Activated naive CD8-positive, alpha-beta T cell treated with anti-CD3 and anti-CD28 coated beads, Interleukin-2, amount 50 U/mL, for 16 hours (primary cell): ENCODE measurements at regions not wholly inside any gene's neighbourhood (a gene's known extent, or its start where the extent isn't known, plus 50 kb on each side); places are given as distances from the start of the nearest gene placed in this dataset.

Source experiments
- DNase-seq: peaks from one replicate; pipeline ENCODE4 v3.0.0-alpha.2; 2020; ENCODE audit warnings: low read depth, low spot score

GRCh38 chr4:189362364-189362763 lies 578.3 kb upstream of the FRG1 start:
- no peak for DNase-seq

- DNase-seq = no peak
Measured at GRCh38 chr4:189364032-189364449, 576.6 kb upstream of the FRG1 start.

GRCh38 chr4:189365451-189365850 lies 575.2 kb upstream of the FRG1 start:
- DNase-seq = no peak

- no peak for DNase-seq
Measured at GRCh38 chr4:189367832-189368231, 572.8 kb upstream of the FRG1 start.

- no peak for DNase-seq
Measured at GRCh38 chr4:189374176-189374575, 566.5 kb upstream of the FRG1 start.

- DNase-seq = no peak
Measured at GRCh38 chr4:189376901-189377300, 563.8 kb upstream of the FRG1 start.

GRCh38 chr4:189377569-189377968 lies 563.1 kb upstream of the FRG1 start:
- DNase-seq = no peak

GRCh38 chr4:189385098-189385497 lies 555.6 kb upstream of the FRG1 start:
- no peak for DNase-seq

- no peak for DNase-seq
Measured at GRCh38 chr4:189385579-189385978, 555.1 kb upstream of the FRG1 start.

GRCh38 chr4:189396435-189396834 lies 544.2 kb upstream of the FRG1 start:
- no peak for DNase-seq

GRCh38 chr4:189404271-189404670 lies 536.4 kb upstream of the FRG1 start:
- DNase-seq = no peak

- no peak for DNase-seq
Measured at GRCh38 chr4:189409158-189409557, 531.5 kb upstream of the FRG1 start.

- no peak for DNase-seq
Measured at GRCh38 chr4:189414021-189414420, 526.7 kb upstream of the FRG1 start.

- DNase-seq = no peak
Measured at GRCh38 chr4:189420572-189420971, 520.1 kb upstream of the FRG1 start.

GRCh38 chr4:189436207-189436606 lies 504.5 kb upstream of the FRG1 start:
- DNase-seq = no peak

GRCh38 chr4:189440716-189441115 lies 500.0 kb upstream of the FRG1 start:
- no peak for DNase-seq

- no peak for DNase-seq
Measured at GRCh38 chr4:189443341-189443740, 497.3 kb upstream of the FRG1 start.

GRCh38 chr4:189445613-189446012 lies 495.1 kb upstream of the FRG1 start:
- DNase-seq = no peak

GRCh38 chr4:189463734-189464133 lies 476.9 kb upstream of the FRG1 start:
- DNase-seq = no peak

GRCh38 chr4:189494407-189494806 lies 446.3 kb upstream of the FRG1 start:
- DNase-seq = no peak

GRCh38 chr4:189497516-189497915 lies 443.2 kb upstream of the FRG1 start:
- DNase-seq = no peak

- DNase-seq = no peak
Measured at GRCh38 chr4:189497996-189498395, 442.7 kb upstream of the FRG1 start.

GRCh38 chr4:189498457-189498856 lies 442.2 kb upstream of the FRG1 start:
- no peak for DNase-seq

GRCh38 chr4:189499696-189500095 lies 441.0 kb upstream of the FRG1 start:
- DNase-seq = no peak

GRCh38 chr4:189500970-189501369 lies 439.7 kb upstream of the FRG1 start:
- DNase-seq = no peak
